Body of pancreas (tissue), 4 donors: ENCODE measurements at regions not wholly inside any gene's neighbourhood (a gene's known extent, or its start where the extent isn't known, plus 50 kb on each side); places are given as distances from the start of the nearest gene placed in this dataset.

Source experiments
- ATAC-seq: fragments of 150-250 bp; one replicate; pipeline ENCODE4 v1.9.1; 2016
- DNase-seq, 4 donors: peaks; one replicate each; pipeline ENCODE4 v3.0.0-alpha.2; 2019
- H3K27ac ChIP-seq, 4 donors: fragments of 200-600 bp; sonication (generic); 1 replicate in 3 of 4; 2 replicates in 1 of 4; pipeline versions ENCODE4 v1.5.1 to v1.6.1; 2016 to 2019; ENCODE audit warnings: mild to moderate bottlenecking in 1 of 4, mixed read lengths in 1 of 4, moderate library complexity in 1 of 4
- H3K27me3 ChIP-seq, 2 donors: fragments of 200-600 bp; sonication (generic); one replicate each; pipeline ENCODE4 v1.6.0; 2016; ENCODE audit warnings: mild to moderate bottlenecking in 1 of 2
- H3K36me3 ChIP-seq, 2 donors: fragments of 200-600 bp; sonication (generic); replicated peaks in 1 of 2; 2 replicates each; pipeline ENCODE4 v1.5.1; 2016; ENCODE audit warnings: low read depth in 2 of 2; ENCODE audit not compliant: insufficient read depth in 1 of 2
- H3K4me1 ChIP-seq: fragments of 200-600 bp; sonication (generic); one replicate; pipeline ENCODE4 v1.6.0; 2016
- H3K4me3 ChIP-seq, 2 donors: fragments of 200-600 bp; sonication (generic); 1 replicate in 1 of 2; 2 replicates in 1 of 2; pipeline ENCODE4 v1.5.1; 2016 to 2019
- H3K9me3 ChIP-seq, 3 donors: fragments of 200-600 bp; sonication (generic); 1 replicate in 2 of 3; 2 replicates in 1 of 3; pipeline ENCODE4 v1.5.1; 2016
- CTCF ChIP-seq, 7 experiments: fragments of 450-650 bp in 4 of 7; fragments of 200-600 bp in 3 of 7; sonication (generic) in 3 of 7; IDR thresholded peaks; one replicate each; pipeline ENCODE4 v1.5.1; 2016 to 2019; ENCODE audit warnings: antibody characterized with exemption in 7 of 7
- POLR2A ChIP-seq, 3 donors: fragments of 450-650 bp; IDR thresholded peaks; one replicate each; pipeline ENCODE4 v1.6.1; 2016; ENCODE audit warnings: antibody characterized with exemption in 3 of 3, mild to moderate bottlenecking in 2 of 3
- WGBS, 2 donors: methylation state at CpG; one replicate each; pipeline ENCODE4 v1.1.5; 2017; 5-methylcytosine and 5-hydroxymethylcytosine counted together
- intact Hi-C: fragments of 100-400 bp; cut with DNase I; formaldehyde crosslinking; loops from one replicate; pipeline ENCODE4 v1.15.1; 2023

GRCh38 chr16:87125206-87126155, 191.7 kb downstream of the C16orf95 start:
- ATAC-seq (no peak), DNase-seq (peak in 1 of 4 donors; percentile 44)
- H3K27me3 ChIP-seq = no peaks in the 10 kb centered on the region
- no peaks in the 10 kb centered on the region for H3K36me3 ChIP-seq
- no peaks in the 10 kb centered on the region for H3K9me3 ChIP-seq
- no peak overlapping the region for H3K27ac ChIP-seq
- WGBS, 2 donors = 59 to 76% methylated on average over 19 to 38 of the region's 38 CpGs
- intact Hi-C loops = no loop called here
- TF ChIP-seq POLR2A (IDR thresholded peaks at IDR 0.05) (no peak), CTCF (IDR thresholded peaks at IDR 0.05) (no peak)
- peaks cover 23% of the 10 kb centered on the region for H3K4me1 ChIP-seq
- no peak overlapping the region for H3K4me3 ChIP-seq

GRCh38 chr16:87126403-87127025, 190.7 kb downstream of the C16orf95 start:
- peak overlapping the region in 1 of 4 donors; percentile 18 for H3K27ac ChIP-seq
- H3K4me1 ChIP-seq = peaks cover 23% of the 10 kb centered on the region
- 42 to 48% methylated on average over 13 of the region's 13 CpGs for WGBS, 2 donors
- intact Hi-C loops = no loop called here
- no peak overlapping the region for H3K4me3 ChIP-seq
- TF ChIP-seq POLR2A (IDR thresholded peaks at IDR 0.05) (no peak), CTCF (IDR thresholded peaks at IDR 0.05) (no peak)
- DNase-seq (peak in 3 of 4 donors; percentile 16 to 53 (median 41)), ATAC-seq (peak; percentile 39)
- no peaks in the 10 kb centered on the region for H3K36me3 ChIP-seq
- H3K9me3 ChIP-seq = no peaks in the 10 kb centered on the region
- H3K27me3 ChIP-seq = no peaks in the 10 kb centered on the region

GRCh38 chr16:87127061-87127765, 190.0 kb downstream of the C16orf95 start:
- ATAC-seq (peak; percentile 47), DNase-seq (peak; percentile 17 to 57 (median 28))
- intact Hi-C loops = no loop called here
- Histone ChIP-seq H3K27me3 (no peaks in the 10 kb centered on the region), H3K4me3 (no peak overlapping the region), H3K36me3 (no peaks in the 10 kb centered on the region), H3K4me1 (peaks cover 23% of the 10 kb centered on the region), H3K27ac (peak overlapping the region in 1 of 4 donors; percentile 18), H3K9me3 (no peaks in the 10 kb centered on the region)
- TF ChIP-seq CTCF (IDR thresholded peaks at IDR 0.05) (no peak), POLR2A (IDR thresholded peaks at IDR 0.05) (no peak)
- WGBS, 2 donors = 11 to 38% methylated on average over 15 to 22 of the region's 23 CpGs

- H3K27ac ChIP-seq = no peak overlapping the region
- intact Hi-C loops = no loop called here
- ATAC-seq (no peak), DNase-seq (no peak)
- no peak overlapping the region for H3K4me3 ChIP-seq
- H3K36me3 ChIP-seq = no peaks in the 10 kb centered on the region
- no peaks in the 10 kb centered on the region for H3K27me3 ChIP-seq
- no peaks in the 10 kb centered on the region for H3K9me3 ChIP-seq
- H3K4me1 ChIP-seq = peaks cover 23% of the 10 kb centered on the region
- TF ChIP-seq POLR2A (IDR thresholded peaks at IDR 0.05) (no peak), CTCF (IDR thresholded peaks at IDR 0.05) (no peak)
- WGBS, 2 donors = 86 to 92% methylated on average over 6 of the region's 6 CpGs
These were observed 189.4 kb downstream of the C16orf95 start for GRCh38 chr16:87127766-87128147.
